Gastrocnemius medialis (tissue), 4 donors: ENCODE measurements at regions not wholly inside any gene's neighbourhood (a gene's known extent, or its start where the extent isn't known, plus 50 kb on each side); places are given as distances from the start of the nearest gene placed in this dataset.

Source experiments
- ATAC-seq, 2 donors: fragments of 150-250 bp; one replicate each; pipeline ENCODE4 v1.9.1; 2016
- DNase-seq, 2 donors: peaks; one replicate each; pipeline ENCODE4 v3.0.0-alpha.2; 2019
- H3K27ac ChIP-seq, 4 donors: fragments of 200-600 bp; sonication (generic); 1 replicate in 1 of 4; 2 replicates in 3 of 4; pipeline ENCODE4 v1.5.1; 2016 to 2018; ENCODE audit warnings: mild to moderate bottlenecking in 2 of 4, moderate library complexity in 1 of 4
- H3K27me3 ChIP-seq, 3 donors: fragments of 200-600 bp; sonication (generic) in 2 of 3; 1 replicate in 1 of 3; 2 replicates in 2 of 3; pipeline versions ENCODE4 v1.5.1 to v1.6.0; 2016 to 2019; ENCODE audit warnings: mild to moderate bottlenecking in 1 of 3, moderate library complexity in 1 of 3
- H3K36me3 ChIP-seq, 2 donors: fragments of 200-600 bp; sonication (generic) in 1 of 2; one replicate each; pipeline ENCODE4 v1.5.1; 2017 to 2018
- H3K4me1 ChIP-seq, 2 donors: fragments of 200-600 bp; sonication (generic) in 1 of 2; one replicate each; pipeline ENCODE4 v1.5.1; 2016 to 2017; ENCODE audit warnings: mild to moderate bottlenecking in 2 of 2
- H3K4me3 ChIP-seq, 4 donors: fragments of 200-600 bp; sonication (generic) in 3 of 4; 1 replicate in 1 of 4; 2 replicates in 3 of 4; pipeline ENCODE4 v1.5.1; 2016 to 2019; ENCODE audit warnings: mild to moderate bottlenecking in 2 of 4
- H3K9me3 ChIP-seq, 3 donors: fragments of 200-600 bp; sonication (generic) in 2 of 3; 1 replicate in 1 of 3; 2 replicates in 2 of 3; pipeline ENCODE4 v1.5.1; 2016 to 2019
- POLR2A ChIP-seq, 2 donors: fragments of 450-650 bp; IDR thresholded peaks; one replicate each; pipeline ENCODE4 v1.6.1; 2017; ENCODE audit warnings: antibody characterized with exemption in 2 of 2, mild to moderate bottlenecking in 2 of 2, moderate library complexity in 2 of 2
- in situ Hi-C, 4 donors: fragments of 200-750 bp; cut with MboI; loops; one replicate each; pipeline versions ENCODE4 v1.15.0 to v1.8.0; 2017; ENCODE audit warnings: low sequenced_read_pairs in 4 of 4
- intact Hi-C: fragments of 100-400 bp; cut with DNase I; formaldehyde crosslinking; loops from one replicate; pipeline ENCODE4 v1.15.1; 2023; ENCODE audit warnings: low total_unique reads
- TF ChIP-seq, protein P1 (sequence below), 5 experiments: fragments of 450-650 bp in 3 of 5; fragments of 200-600 bp in 2 of 5; sonication (generic) in 2 of 5; IDR thresholded peaks in 4 of 5; conservative IDR thresholded peaks in 1 of 5; 1 replicate in 4 of 5; 2 replicates in 1 of 5; pipeline ENCODE4 v1.5.1; 2016 to 2019; ENCODE audit warnings: antibody characterized with exemption in 5 of 5, mild to moderate bottlenecking in 3 of 5, moderate library complexity in 3 of 5

DNA sequence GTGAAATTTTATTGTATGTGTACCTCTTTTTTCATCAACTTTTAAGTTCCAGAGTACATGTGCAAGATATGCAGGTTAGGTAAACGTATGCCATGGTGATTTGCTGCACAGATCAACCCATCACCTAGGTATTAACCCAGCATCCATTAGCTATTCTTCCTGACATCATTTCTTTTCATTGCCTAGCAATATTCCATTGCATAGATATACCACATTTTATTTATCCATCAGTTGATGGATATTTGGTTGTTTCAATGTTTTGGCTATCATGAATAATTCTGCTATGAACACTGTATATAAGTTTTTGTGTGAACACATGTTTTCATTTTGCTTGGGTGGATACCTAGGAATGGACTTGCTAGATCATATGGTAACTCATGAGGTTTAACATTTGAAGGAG is 439.9 kb upstream of the SOX5 start:
- no peak for DNase-seq
- no peaks in the 10 kb centered on the region for H3K9me3 ChIP-seq
- intact Hi-C loops (no loop called here), in situ Hi-C loops (no loop called here)
- no peaks in the 10 kb centered on the region for H3K36me3 ChIP-seq
- ATAC-seq: no peak
- no peaks in the 10 kb centered on the region for H3K4me1 ChIP-seq
- TF ChIP-seq, protein P1, sequence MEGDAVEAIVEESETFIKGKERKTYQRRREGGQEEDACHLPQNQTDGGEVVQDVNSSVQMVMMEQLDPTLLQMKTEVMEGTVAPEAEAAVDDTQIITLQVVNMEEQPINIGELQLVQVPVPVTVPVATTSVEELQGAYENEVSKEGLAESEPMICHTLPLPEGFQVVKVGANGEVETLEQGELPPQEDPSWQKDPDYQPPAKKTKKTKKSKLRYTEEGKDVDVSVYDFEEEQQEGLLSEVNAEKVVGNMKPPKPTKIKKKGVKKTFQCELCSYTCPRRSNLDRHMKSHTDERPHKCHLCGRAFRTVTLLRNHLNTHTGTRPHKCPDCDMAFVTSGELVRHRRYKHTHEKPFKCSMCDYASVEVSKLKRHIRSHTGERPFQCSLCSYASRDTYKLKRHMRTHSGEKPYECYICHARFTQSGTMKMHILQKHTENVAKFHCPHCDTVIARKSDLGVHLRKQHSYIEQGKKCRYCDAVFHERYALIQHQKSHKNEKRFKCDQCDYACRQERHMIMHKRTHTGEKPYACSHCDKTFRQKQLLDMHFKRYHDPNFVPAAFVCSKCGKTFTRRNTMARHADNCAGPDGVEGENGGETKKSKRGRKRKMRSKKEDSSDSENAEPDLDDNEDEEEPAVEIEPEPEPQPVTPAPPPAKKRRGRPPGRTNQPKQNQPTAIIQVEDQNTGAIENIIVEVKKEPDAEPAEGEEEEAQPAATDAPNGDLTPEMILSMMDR (IDR thresholded peaks at IDR 0.05 in 4 of 5, conservative IDR thresholded peaks at IDR 0.05 in 1 of 5): no peak
- no peak for TF ChIP-seq POLR2A (IDR thresholded peaks at IDR 0.05)
- no peak overlapping the region for H3K27ac ChIP-seq
- H3K27me3 ChIP-seq: no peaks in the 10 kb centered on the region
- no peak overlapping the region for H3K4me3 ChIP-seq

DNA sequence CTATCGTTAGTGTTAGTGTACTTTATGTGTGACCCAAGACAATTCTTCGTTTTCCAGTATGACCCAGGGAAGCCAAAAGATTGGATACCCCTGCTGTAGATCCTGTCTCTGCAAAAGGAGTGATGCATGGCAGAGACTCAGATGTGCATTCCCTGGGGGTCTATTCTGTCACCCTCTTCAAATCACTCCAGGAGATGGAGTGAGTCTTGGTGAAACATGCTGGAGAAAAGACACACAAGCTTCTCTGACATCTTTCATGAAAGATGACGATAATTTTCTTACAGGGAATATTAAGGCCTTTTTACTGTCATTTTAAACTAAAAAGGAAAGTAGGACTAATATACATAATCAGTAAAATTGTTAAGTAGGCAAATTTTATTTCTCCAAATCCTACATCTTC is 437.9 kb upstream of the SOX5 start:
- intact Hi-C loops (no loop called here), in situ Hi-C loops (no loop called here)
- ATAC-seq (no peak), DNase-seq (no peak)
- Histone ChIP-seq H3K4me3 (no peak overlapping the region), H3K36me3 (no peaks in the 10 kb centered on the region), H3K27ac (no peak overlapping the region), H3K9me3 (no peaks in the 10 kb centered on the region), H3K4me1 (no peaks in the 10 kb centered on the region), H3K27me3 (no peaks in the 10 kb centered on the region)
- TF ChIP-seq, protein P1 (IDR thresholded peaks at IDR 0.05 in 4 of 5, conservative IDR thresholded peaks at IDR 0.05 in 1 of 5): no peak
- no peak for TF ChIP-seq POLR2A (IDR thresholded peaks at IDR 0.05)

DNA sequence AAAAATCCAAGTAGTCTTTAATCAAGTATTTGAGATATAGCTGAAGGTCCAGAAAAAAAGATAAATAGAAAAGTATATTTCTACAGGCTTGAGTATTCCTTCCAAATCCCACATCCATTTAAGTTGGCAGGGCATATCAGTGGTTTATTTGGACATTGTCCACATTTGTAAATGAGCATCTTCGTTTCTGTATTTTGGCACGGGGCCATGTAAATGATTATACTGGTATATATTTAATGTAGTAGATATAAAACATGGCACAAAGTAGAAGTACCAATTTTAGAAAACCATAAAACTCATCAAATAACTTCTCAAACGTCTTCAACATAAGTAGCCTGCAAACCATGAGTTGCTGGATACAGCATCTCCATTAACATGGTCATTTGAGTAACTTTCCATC is 437.4 kb upstream of the SOX5 start:
- intact Hi-C loops: no loop called here
- no peak overlapping the region for H3K27ac ChIP-seq
- H3K4me3 ChIP-seq: no peak overlapping the region
- in situ Hi-C loops: no loop called here
- no peak for ATAC-seq
- no peaks in the 10 kb centered on the region for H3K4me1 ChIP-seq
- no peaks in the 10 kb centered on the region for H3K27me3 ChIP-seq
- no peaks in the 10 kb centered on the region for H3K9me3 ChIP-seq
- no peaks in the 10 kb centered on the region for H3K36me3 ChIP-seq
- no peak for DNase-seq
- TF ChIP-seq, protein P1 (IDR thresholded peaks at IDR 0.05 in 4 of 5, conservative IDR thresholded peaks at IDR 0.05 in 1 of 5): no peak
- no peak for TF ChIP-seq POLR2A (IDR thresholded peaks at IDR 0.05)

DNA sequence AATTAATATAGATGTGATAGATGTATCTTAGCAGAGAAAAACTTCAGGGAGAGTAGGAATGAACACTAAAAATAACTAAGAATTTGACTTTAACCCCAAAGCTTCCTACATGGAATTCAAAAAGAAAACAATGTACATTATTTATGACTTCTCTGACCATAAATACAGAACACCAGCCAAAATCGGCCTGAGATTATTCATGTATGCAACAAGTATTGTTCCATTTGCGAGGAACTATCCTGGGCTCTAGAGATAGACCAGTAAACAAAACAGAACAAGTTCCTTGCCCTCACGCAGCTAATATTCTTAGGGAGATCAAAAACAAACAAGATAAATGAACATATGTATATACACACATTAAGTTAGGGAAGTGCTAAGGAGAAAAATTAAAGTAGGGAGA is 432.3 kb upstream of the SOX5 start:
- no peaks in the 10 kb centered on the region for H3K36me3 ChIP-seq
- ATAC-seq (no peak), DNase-seq (no peak)
- in situ Hi-C loops: no loop called here
- no peaks in the 10 kb centered on the region for H3K27me3 ChIP-seq
- no peaks in the 10 kb centered on the region for H3K4me1 ChIP-seq
- intact Hi-C loops: no loop called here
- no peaks in the 10 kb centered on the region for H3K9me3 ChIP-seq
- TF ChIP-seq, protein P1 (IDR thresholded peaks at IDR 0.05 in 4 of 5, conservative IDR thresholded peaks at IDR 0.05 in 1 of 5): no peak
- TF ChIP-seq POLR2A (IDR thresholded peaks at IDR 0.05): no peak
- no peak overlapping the region for H3K27ac ChIP-seq
- H3K4me3 ChIP-seq: no peak overlapping the region

DNA sequence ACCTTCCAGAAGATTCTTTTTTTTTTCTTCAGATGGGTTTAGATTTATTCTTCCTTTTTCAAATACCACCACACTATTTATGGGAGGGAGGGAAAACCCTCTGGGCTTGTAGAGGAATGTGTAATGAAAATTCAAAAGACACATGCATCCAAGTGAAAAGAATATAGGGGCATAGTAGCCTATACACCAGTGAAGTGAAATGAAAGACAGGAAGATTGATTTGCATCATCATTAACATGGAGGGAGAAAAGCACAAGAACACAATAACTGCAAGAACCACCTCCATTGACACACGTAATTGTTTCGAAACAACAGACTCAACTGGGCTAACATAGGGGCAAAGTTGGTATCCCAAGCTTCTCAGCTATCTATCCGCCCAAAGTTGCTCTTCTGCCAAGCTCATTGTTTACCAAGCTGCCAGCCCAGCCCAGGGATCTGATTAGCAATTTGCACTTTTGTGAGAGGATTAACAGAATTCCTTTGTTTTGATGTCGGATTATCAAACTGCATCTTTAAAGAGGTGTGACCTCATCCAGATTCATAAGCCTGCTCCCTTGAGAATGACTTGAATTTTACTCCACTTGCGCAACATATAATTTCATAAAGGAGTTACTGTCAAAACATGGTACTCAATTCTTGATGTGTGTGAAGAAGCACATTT is 430.5 kb upstream of the SOX5 start:
- H3K36me3 ChIP-seq: no peaks in the 10 kb centered on the region
- no peak overlapping the region for H3K4me3 ChIP-seq
- DNase-seq (no peak), ATAC-seq (no peak)
- intact Hi-C loops (no loop called here), in situ Hi-C loops (no loop called here)
- no peaks in the 10 kb centered on the region for H3K4me1 ChIP-seq
- no peaks in the 10 kb centered on the region for H3K27me3 ChIP-seq
- no peak for TF ChIP-seq POLR2A (IDR thresholded peaks at IDR 0.05)
- TF ChIP-seq, protein P1 (IDR thresholded peaks at IDR 0.05 in 4 of 5, conservative IDR thresholded peaks at IDR 0.05 in 1 of 5): no peak
- H3K9me3 ChIP-seq: no peaks in the 10 kb centered on the region
- no peak overlapping the region for H3K27ac ChIP-seq
